ENCODE measurements at regions not wholly inside any gene's neighbourhood (a gene's known extent, or its start where the extent isn't known, plus 50 kb on each side); places are given as distances from the start of the nearest gene placed in this dataset.

- no peak for DNase-seq
These were observed 604.8 kb upstream of the IGFBP3 start for GRCh38 chr7:46525876-46526275.

DNA sequence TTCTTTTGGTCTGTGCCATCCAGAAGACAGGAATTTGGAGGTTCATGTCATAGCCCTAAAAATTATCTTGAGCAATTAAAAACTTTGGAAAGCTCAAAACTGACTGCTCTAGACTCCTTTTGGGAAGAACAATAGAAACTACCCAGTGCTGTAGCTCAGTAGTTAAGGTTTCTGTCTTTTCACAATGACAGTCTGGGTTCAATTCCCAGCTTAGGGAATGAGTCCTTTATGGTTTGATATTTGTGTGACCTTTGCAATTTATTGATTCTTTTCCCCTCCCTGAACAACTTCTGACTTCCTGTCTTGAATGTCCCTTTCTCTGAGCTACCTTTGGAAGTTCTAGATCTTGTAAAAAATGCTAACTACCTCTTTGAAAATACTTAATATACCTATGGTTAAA lies 603.3 kb upstream of the IGFBP3 start:
- DNase-seq = no peak

DNA sequence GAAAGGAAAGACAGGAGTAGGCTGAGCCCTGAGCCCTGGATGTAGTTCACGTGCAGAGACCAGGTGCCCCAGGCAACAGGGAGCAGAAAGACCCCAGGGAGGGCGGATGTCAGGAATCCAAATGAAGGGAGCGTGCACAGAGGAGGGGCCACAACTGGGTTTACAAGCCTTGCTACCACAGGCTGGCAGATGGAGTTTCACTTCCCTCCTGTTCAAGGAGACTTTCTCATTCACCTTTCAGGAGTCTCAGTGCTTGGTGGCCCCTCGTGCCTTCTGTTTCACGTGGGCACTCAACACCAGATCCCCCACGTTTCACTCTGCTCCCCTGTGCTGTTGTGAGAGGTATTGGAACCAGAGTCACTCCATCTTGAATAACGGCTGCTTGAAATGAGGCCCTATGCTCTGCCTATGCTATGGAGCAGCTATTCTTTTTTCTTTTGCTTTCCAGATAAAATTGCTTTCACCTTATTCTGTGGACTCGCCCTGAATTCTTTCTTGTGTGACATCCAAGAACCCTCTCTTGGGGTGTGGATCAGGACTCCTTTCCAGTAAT lies 601.4 kb upstream of the IGFBP3 start:
- no peak for DNase-seq

DNA sequence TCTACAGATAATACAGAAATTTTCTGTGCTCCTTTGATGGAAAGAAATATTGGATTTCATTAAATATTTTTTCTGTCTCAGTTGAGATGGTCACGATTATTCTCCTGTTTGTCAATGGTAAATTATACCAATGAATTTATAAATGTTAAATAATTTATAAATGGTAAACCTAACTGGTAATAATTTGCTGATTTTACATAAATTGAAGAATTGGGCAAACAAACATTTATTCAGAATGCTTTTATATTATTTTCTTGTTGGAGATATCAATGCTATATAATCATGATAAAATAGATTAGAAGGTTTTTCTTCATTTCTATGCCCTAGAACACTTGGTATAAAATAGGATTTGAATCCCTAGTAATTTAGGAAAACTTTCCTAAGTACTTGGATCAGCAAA lies 597.6 kb upstream of the IGFBP3 start:
- DNase-seq = no peak

- no peak for DNase-seq
These were observed 594.9 kb upstream of the IGFBP3 start for GRCh38 chr7:46515844-46516590.

- DNase-seq = no peak
These were observed 592.4 kb upstream of the IGFBP3 start for GRCh38 chr7:46513447-46513848.

- no peak for DNase-seq
These were observed 591.9 kb upstream of the IGFBP3 start for GRCh38 chr7:46512891-46513413.

DNA sequence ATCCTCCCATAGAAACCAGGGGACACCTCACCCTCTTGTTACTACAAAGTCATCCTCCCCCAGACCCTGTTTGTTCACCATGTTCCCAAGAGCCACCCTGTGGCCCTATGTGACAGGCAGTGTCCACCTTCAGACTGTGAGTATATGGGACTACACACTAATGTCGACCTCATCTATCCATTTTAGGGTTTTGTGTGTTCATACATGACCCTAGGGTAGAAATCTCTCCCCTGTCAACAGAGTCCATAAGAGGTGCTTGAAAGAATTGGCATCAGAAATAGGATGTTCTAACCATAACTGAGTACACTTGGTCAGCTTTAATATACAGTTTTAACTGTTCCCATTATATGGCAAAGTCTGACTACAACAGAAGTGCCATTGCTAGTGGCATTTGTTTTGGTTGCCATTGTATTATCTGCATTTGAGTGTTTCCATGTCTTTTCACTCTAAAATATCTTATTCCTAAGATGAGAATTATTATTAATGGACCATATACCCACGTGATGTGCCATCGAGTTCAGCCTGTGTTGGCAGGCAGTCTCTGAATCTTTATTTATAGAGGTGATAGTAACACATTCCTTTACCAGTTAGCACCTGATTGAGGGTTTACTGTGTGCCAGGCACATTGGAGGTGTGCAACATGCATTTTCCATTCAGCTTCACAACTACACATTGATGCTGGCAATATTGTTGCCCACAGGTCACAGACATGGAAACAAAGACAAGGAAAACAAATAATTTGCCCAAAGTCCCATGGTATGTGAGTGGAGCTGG lies 590.6 kb upstream of the IGFBP3 start:
- DNase-seq = no peak

DNA sequence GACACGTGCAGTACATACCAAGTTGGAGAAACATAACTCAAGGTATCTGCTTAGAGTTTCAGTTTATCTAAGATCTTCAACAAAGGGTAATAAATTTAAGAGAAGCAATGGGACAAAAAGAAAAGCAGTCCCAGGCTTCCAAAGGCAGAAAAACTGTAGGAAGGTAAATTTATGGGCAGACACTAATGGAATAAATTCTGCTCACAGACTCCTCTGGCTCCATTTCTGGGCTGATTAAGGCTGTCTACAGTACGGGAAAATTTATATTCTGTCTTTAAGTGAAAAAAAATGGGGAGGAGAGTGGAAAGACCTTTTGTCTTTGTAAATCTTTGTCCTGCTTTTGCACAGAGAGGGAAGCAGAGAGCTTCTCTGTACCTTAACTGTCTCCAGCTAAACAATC lies 587.5 kb upstream of the IGFBP3 start:
- no peak for DNase-seq

GRCh38 chr7:46507560-46507959 lies 586.5 kb upstream of the IGFBP3 start:
- DNase-seq = no peak

DNA sequence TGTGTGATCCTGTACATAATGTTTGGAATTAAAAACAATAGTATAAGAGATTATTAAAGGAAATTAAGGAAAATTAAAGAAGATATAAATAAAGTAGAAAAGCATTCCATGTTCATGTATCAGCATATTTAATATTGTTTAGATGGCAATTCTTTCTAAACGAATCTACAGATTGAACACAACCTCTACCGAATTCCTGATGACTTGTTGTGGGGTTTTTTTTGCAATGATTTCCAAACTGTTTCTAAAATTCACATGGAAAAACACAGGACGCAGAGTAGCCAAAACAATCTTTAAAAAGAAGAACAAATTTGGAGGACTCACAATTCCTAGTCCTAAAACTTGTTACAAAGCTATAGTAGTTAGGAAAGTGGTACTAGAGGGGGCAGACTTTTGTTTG lies 573.4 kb upstream of the IGFBP3 start:
- no peak for DNase-seq

DNA sequence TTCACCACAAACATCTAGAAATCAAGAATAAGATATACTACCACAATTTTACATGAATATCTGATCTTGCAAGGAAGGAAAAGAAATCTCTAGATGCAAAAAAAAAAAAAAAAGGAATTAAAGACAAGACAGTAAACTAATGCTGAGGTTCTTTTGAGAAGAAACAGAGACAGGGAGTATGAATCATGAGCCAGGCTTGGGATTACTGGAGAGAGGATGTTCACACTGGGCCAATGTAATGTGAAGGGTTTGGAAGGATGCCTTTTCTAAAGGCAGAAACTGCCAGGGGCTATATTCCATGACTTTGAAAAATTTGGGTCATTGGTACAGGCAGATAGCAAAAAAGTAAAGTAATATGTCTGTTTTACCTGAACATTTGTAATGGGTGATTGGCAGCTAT lies 573.0 kb upstream of the IGFBP3 start:
- no peak for DNase-seq

- no peak for DNase-seq
These were observed 572.1 kb upstream of the IGFBP3 start for GRCh38 chr7:46493196-46493595.

GRCh38 chr7:46492466-46492865 lies 571.4 kb upstream of the IGFBP3 start:
- DNase-seq = no peak

DNA sequence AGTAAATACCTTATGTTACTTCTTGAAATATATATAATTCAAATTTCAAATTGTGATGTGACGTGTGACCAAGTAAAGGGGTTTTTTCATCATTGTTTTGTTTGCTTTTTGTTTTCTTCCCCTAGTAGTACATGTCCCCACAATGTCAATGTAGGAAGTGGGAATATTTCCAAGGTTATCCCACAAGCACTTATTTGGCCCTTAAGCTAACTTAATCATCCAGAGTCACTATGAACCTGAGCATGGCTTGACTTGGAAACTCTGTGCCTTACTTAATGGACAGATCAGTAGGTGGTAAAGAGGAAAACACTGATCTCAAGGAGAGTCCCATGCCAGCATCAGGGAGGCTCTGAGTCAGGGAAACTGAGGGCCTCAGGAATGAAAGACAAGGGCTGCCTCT lies 569.3 kb upstream of the IGFBP3 start:
- DNase-seq = no peak

- DNase-seq = no peak
These were observed 568.0 kb upstream of the IGFBP3 start for GRCh38 chr7:46489106-46489505.

DNA sequence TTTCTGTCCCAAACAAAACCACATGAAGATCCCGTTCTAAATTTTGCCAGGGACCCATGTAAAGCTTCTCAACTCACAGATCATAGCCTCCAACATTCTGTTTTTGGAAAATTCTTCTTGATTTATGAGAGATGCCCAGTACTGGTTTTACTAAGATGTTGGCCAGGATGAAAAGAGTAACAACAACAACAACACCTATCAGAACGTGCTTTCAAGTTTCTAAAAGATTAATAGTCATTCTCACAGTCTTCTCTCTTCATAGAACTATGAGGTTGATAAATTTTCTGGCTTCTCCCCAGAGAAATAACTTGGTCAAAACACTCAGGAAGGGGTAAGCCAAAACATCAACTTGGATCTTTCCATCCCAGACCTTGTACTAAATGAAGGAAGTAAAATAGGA lies 567.5 kb upstream of the IGFBP3 start:
- no peak for DNase-seq

DNA sequence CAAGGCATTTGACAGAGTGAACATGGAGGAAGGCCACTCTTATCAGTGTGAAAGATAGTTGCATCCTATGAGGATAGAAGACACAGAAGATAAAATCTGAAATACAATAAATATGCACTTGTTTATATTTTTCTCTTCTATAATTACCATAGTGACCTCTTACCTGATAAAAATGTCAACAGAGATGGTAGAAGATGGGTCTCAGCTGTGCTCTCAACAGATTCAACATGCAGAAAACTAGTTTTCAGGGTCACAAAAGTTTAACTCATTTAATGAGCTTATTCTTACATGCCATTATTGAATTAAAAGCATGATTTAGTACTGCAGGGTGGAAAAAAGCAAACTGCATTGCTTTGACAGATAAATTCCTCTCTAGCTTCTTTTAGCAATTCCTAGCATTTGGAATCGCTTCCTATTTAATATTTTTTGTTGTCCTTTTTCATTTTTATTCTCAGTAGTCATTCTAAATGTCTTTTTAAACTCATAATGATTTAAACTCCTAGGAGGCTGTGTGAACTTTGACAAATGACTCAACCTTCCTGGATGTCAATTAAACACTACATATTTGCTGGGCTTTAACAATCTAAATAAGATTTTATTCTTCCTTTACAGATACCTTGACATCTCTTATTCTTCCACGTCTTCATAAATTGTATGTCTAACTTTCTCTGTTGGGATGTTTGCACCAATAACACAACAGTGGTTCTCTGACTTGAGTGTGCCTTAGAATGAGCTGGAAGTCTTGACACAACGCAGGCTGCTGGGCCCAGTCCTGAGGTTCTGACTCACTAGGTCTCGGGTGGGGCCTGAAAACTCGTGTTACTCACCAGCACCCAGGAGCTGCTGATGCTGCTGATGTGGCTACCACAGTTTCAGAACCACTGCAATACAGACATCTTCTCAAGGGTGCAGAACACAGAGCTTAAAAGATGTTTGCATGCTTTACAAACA lies 565.5 kb upstream of the IGFBP3 start:
- no peak for DNase-seq

DNA sequence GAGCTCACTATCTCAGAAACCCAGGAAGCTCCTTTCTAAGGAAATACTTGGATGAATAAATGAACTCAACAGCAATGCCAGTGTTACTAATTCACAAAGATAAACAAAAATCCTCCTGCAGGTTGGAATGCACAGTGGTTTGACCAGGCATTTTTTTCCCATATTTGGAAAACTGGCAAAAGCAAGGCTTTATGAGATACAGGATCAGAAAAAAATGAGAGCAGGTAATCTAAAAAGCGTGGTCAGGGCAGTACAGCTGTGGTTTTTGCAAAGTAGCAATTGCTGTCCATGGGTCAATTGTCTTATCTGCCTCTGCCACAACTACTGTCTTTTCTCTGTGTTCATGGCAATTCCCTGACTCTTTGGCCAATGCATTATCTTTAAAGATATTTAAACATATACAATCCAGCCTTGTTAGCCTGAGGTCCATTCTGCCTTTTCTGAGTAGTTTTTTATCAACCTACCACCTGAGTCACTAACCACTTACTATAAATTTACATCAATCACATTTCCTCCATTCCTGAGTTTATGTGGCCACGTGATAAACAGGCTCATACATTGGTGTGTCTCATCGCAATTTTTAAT lies 564.5 kb upstream of the IGFBP3 start:
- DNase-seq = no peak

DNA sequence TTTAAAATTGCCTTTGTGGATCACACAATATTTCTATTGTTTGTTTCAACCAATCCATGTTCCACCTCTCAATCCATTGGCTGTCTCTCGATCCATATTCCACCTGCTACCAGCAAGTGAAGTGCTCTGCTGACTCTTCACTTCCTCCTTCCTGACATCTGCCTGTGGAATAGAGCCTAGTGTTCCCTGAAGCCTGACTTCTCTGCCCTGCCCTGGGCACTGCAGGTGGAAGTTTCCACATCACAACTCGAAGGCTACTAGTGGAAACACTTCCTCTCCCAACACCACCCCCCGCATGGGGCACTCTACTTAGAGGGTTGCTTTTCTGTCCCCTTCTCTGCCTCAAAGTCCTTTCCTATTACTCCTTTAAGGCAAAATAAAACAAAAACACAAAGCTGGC lies 563.8 kb upstream of the IGFBP3 start:
- DNase-seq = no peak

DNA sequence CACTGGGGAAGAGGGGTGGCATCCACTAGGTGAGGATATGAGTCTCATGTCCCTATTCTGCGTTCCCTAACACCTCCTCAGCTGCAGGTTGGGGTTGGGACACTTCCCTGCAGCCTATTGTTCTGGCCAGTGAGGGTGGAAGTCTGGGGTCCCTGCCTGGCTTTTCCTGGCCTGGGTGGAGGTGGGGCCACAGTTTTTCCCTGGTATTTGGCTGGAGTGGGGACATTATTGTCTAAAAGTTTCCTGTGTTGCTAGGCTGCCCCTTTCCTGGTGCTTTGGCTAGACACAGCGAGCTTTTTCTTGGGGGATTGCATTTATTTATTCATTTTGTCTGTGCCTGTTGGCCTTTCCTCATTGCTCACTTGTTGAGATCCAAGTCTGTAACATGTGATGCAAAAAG lies 559.5 kb upstream of the IGFBP3 start:
- DNase-seq = no peak

GRCh38 chr7:46479680-46480079 lies 558.6 kb upstream of the IGFBP3 start:
- no peak for DNase-seq

All from CD4-positive, alpha-beta T cell treated with Interleukin-1 beta for 1 hour (primary cell).